ENCODE measurements at regions not wholly inside any gene's neighbourhood (a gene's known extent, or its start where the extent isn't known, plus 50 kb on each side); places are given as distances from the start of the nearest gene placed in this dataset.

DNA sequence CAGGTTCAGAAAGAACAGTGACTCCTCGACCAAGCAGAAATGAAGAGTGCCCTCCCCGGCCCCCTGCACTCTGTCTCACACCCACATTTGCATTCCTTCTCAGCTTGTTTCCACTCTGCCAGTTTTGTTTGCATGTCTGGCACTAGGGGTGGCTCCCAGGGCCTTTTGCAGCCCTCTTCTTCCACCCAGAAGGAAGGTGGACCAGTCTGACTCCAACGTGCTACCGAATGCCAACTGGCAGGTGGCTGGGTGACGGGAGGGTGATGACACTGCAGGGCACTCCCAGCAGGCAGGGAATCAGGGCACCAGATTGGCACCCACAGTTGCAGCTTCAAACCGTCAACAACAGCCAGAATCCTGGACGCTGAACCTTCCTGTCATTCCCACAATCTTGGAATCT is 371.1 kb downstream of the TXNL1 start:
- no peak for TF ChIP-seq GATA2 (IDR thresholded peaks at IDR 0.05; ENCODE audit: low read depth, low read length)
- no peak for TF ChIP-seq GATA3 (IDR thresholded peaks at IDR 0.05; ENCODE audit: low read depth, low read length)

Measured in SH-SY5Y (cell line).